Fibroblast of villous mesenchyme (primary cell): ENCODE measurements at regions not wholly inside any gene's neighbourhood (a gene's known extent, or its start where the extent isn't known, plus 50 kb on each side); places are given as distances from the start of the nearest gene placed in this dataset.

Experiments used
- DNase-seq: peaks from one replicate; pipeline ENCODE4 v3.0.0-alpha.2; 2010; ENCODE audit warnings: low read depth
- H3K4me3 ChIP-seq: 2 replicates; pipeline ENCODE4 v1.5.1; 2011; ENCODE audit warnings: low read depth, mild to moderate bottlenecking, low read length
- CTCF ChIP-seq: IDR thresholded peaks from 2 replicates; pipeline ENCODE4 v1.5.1; 2012; ENCODE audit warnings: low read depth, mild to moderate bottlenecking, low read length; ENCODE audit not compliant: insufficient read depth

GRCh38 chr5:103425686-103426454, 136.7 kb downstream of the NUDT12 start:
- TF ChIP-seq CTCF = no peak
- DNase-seq = peak; percentile 53
- H3K4me3 ChIP-seq = no peak overlapping the region

- peak; percentile 39 for DNase-seq
- no peak overlapping the region for H3K4me3 ChIP-seq
- TF ChIP-seq CTCF = no peak
Observed at GRCh38 chr5:103424453-103425205, 138.0 kb downstream of the NUDT12 start.

- H3K4me3 ChIP-seq = no peak overlapping the region
- peak; percentile 32 for DNase-seq
- no peak for TF ChIP-seq CTCF
Observed at GRCh38 chr5:103424026-103424425, 138.6 kb downstream of the NUDT12 start.

GRCh38 chr5:103422756-103423155, 139.8 kb downstream of the NUDT12 start:
- no peak for TF ChIP-seq CTCF
- no peak overlapping the region for H3K4me3 ChIP-seq
- no peak for DNase-seq

GRCh38 chr5:103414604-103415003, 148.0 kb downstream of the NUDT12 start:
- DNase-seq = no peak
- H3K4me3 ChIP-seq = no peak overlapping the region
- no peak for TF ChIP-seq CTCF

- TF ChIP-seq CTCF = no peak
- DNase-seq = no peak
- H3K4me3 ChIP-seq = no peak overlapping the region
Observed at GRCh38 chr5:103411711-103412110, 150.9 kb downstream of the NUDT12 start.
